ENCODE measurements at regions not wholly inside any gene's neighbourhood (a gene's known extent, or its start where the extent isn't known, plus 50 kb on each side); places are given as distances from the start of the nearest gene placed in this dataset.

GRCh38 chr18:44594799-44595467 is 85.8 kb upstream of the SETBP1 start:
- TF ChIP-seq, protein P1, sequence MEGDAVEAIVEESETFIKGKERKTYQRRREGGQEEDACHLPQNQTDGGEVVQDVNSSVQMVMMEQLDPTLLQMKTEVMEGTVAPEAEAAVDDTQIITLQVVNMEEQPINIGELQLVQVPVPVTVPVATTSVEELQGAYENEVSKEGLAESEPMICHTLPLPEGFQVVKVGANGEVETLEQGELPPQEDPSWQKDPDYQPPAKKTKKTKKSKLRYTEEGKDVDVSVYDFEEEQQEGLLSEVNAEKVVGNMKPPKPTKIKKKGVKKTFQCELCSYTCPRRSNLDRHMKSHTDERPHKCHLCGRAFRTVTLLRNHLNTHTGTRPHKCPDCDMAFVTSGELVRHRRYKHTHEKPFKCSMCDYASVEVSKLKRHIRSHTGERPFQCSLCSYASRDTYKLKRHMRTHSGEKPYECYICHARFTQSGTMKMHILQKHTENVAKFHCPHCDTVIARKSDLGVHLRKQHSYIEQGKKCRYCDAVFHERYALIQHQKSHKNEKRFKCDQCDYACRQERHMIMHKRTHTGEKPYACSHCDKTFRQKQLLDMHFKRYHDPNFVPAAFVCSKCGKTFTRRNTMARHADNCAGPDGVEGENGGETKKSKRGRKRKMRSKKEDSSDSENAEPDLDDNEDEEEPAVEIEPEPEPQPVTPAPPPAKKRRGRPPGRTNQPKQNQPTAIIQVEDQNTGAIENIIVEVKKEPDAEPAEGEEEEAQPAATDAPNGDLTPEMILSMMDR (IDR thresholded peaks at IDR 0.05; ENCODE audit: insufficient read depth, low read length) = no peak
- TF ChIP-seq SPI1 (IDR thresholded peaks at IDR 0.05; ENCODE audit: borderline replicate concordance, low read depth) = no peak
- TF ChIP-seq GABPA (IDR thresholded peaks at IDR 0.05; ENCODE audit: low read depth) = no peak
- no peak for TF ChIP-seq REST (IDR thresholded peaks at IDR 0.05; ENCODE audit: insufficient replicate concordance, low read depth)
- TF ChIP-seq POLR2AphosphoS5 (IDR thresholded peaks at IDR 0.05; ENCODE audit: low read depth) = no peak
- no peak for DNase-seq (ENCODE audit: low read depth in 1 of 2, low spot score in 1 of 2)
- H3K27me3 ChIP-seq (ENCODE audit: insufficient read depth, poor library complexity, severe bottlenecking) = no peaks in the 10 kb centered on the region
- H3K27ac ChIP-seq (replicated peaks) = no peak overlapping the region
- no peak overlapping the region for H3K4me3 ChIP-seq (replicated peaks; ENCODE audit: insufficient read depth, low read length)

DNA sequence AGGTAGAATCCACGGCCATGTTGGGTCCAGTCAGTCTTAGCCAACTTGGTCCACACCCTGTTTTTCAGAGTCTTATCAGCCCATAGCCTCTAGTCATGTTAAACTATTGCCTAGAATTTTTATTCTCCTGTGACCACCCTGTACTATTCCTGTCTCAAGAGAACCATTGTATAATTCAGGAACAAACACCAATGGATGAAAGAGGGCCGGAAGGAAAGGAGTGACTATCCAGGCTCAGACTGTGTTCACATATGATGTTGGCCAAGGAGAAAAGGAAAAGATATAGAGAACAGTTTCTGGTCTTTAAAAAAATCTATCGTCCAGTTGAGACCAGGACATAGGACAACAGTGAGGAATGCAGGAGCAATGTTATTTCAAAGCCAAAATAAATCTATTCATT is 82.9 kb upstream of the SETBP1 start:
- DNase-seq (ENCODE audit: low read depth in 1 of 2, low spot score in 1 of 2) = no peak
- TF ChIP-seq GABPA (IDR thresholded peaks at IDR 0.05; ENCODE audit: low read depth) (no peak), POLR2AphosphoS5 (IDR thresholded peaks at IDR 0.05; ENCODE audit: low read depth) (no peak), SPI1 (IDR thresholded peaks at IDR 0.05; ENCODE audit: borderline replicate concordance, low read depth) (no peak), REST (IDR thresholded peaks at IDR 0.05; ENCODE audit: insufficient replicate concordance, low read depth) (no peak)
- TF ChIP-seq, protein P1 (IDR thresholded peaks at IDR 0.05; ENCODE audit: insufficient read depth, low read length) = no peak
- no peak overlapping the region for H3K27ac ChIP-seq (replicated peaks)

GRCh38 chr18:44598514-44598913 is 82.2 kb upstream of the SETBP1 start:
- H3K4me3 ChIP-seq (replicated peaks; ENCODE audit: insufficient read depth, low read length) = no peak overlapping the region
- TF ChIP-seq POLR2AphosphoS5 (IDR thresholded peaks at IDR 0.05; ENCODE audit: low read depth) (no peak), SPI1 (IDR thresholded peaks at IDR 0.05; ENCODE audit: borderline replicate concordance, low read depth) (no peak), REST (IDR thresholded peaks at IDR 0.05; ENCODE audit: insufficient replicate concordance, low read depth) (no peak), GABPA (IDR thresholded peaks at IDR 0.05; ENCODE audit: low read depth) (no peak)
- TF ChIP-seq, protein P1 (IDR thresholded peaks at IDR 0.05; ENCODE audit: insufficient read depth, low read length) = no peak
- no peak for DNase-seq (ENCODE audit: low read depth in 1 of 2, low spot score in 1 of 2)
- H3K27ac ChIP-seq (replicated peaks) = no peak overlapping the region
- no peaks in the 10 kb centered on the region for H3K27me3 ChIP-seq (ENCODE audit: insufficient read depth, poor library complexity, severe bottlenecking)

More for the DNA sequence above, 82.9 kb upstream of the SETBP1 start:
- no peaks in the 10 kb centered on the region for H3K27me3 ChIP-seq (ENCODE audit: insufficient read depth, poor library complexity, severe bottlenecking)
- no peak overlapping the region for H3K4me3 ChIP-seq (replicated peaks; ENCODE audit: insufficient read depth, low read length)

All from HL-60 (cell line).